ENCODE measurements at regions not wholly inside any gene's neighbourhood (a gene's known extent, or its start where the extent isn't known, plus 50 kb on each side); places are given as distances from the start of the nearest gene placed in this dataset.

GRCh38 chr16:76190480-76190879, 86.7 kb upstream of the CNTNAP4 start:
- DNase-seq = no peak

GRCh38 chr16:76193906-76194615, 83.1 kb upstream of the CNTNAP4 start:
- DNase-seq = no peak

GRCh38 chr16:76194616-76195015, 82.6 kb upstream of the CNTNAP4 start:
- no peak for DNase-seq

GRCh38 chr16:76195056-76195455, 82.1 kb upstream of the CNTNAP4 start:
- no peak for DNase-seq

- no peak for DNase-seq
These were observed 81.6 kb upstream of the CNTNAP4 start for GRCh38 chr16:76195648-76196047.

- no peak for DNase-seq
These were observed 79.3 kb upstream of the CNTNAP4 start for GRCh38 chr16:76197900-76198299.

- DNase-seq = no peak
These were observed 77.5 kb upstream of the CNTNAP4 start for GRCh38 chr16:76199681-76200220.

GRCh38 chr16:76201385-76201784, 75.8 kb upstream of the CNTNAP4 start:
- DNase-seq = no peak

- DNase-seq = no peak
These were observed 73.0 kb upstream of the CNTNAP4 start for GRCh38 chr16:76204249-76204648.

GRCh38 chr16:76207270-76207669, 69.9 kb upstream of the CNTNAP4 start:
- DNase-seq = no peak

GRCh38 chr16:76210157-76210556, 67.0 kb upstream of the CNTNAP4 start:
- DNase-seq = no peak

GRCh38 chr16:76213860-76214259, 63.3 kb upstream of the CNTNAP4 start:
- no peak for DNase-seq

- DNase-seq = no peak
These were observed 62.3 kb upstream of the CNTNAP4 start for GRCh38 chr16:76214856-76215255.

- DNase-seq = no peak
These were observed 55.1 kb upstream of the CNTNAP4 start for GRCh38 chr16:76222087-76222486.

- no peak for DNase-seq
These were observed 54.3 kb upstream of the CNTNAP4 start for GRCh38 chr16:76222853-76223252.

- no peak for DNase-seq
These were observed 51.2 kb upstream of the CNTNAP4 start for GRCh38 chr16:76226011-76226410.

- DNase-seq = no peak
These were observed 50.7 kb upstream of the CNTNAP4 start for GRCh38 chr16:76226481-76226880.

All from NCI-H2029 treated with DMSO at 0.1 percent for 48 hours (cell line).